ENCODE measurements at regions not wholly inside any gene's neighbourhood (a gene's known extent, or its start where the extent isn't known, plus 50 kb on each side); places are given as distances from the start of the nearest gene placed in this dataset.

GRCh38 chr11:113578715-113579250 is 103.6 kb upstream of the DRD2 start:
- TF ChIP-seq CTCF (conservative IDR thresholded peaks at IDR 0.05; ENCODE audit: low read length) = no peak
- TF ChIP-seq EZH2phosphoT487 (IDR thresholded peaks at IDR 0.05; ENCODE audit: borderline replicate concordance, low read depth, low read length) = no peak
- POLR2A ChIA-PET = no interaction called here
- Histone ChIP-seq H4K20me1 (ENCODE audit: insufficient read depth, low read length) (no peaks in the 10 kb centered on the region), H3K79me2 (ENCODE audit: insufficient read depth, low read depth, low read length) (no peaks in the 10 kb centered on the region), H3K4me1 (ENCODE audit: insufficient read depth, low read length, poor library complexity, severe bottlenecking) (no peaks in the 10 kb centered on the region), H3K36me3 (ENCODE audit: insufficient read depth, low read length) (no peaks in the 10 kb centered on the region), H2AFZ (ENCODE audit: low read length) (no peak overlapping the region), H3K4me2 (ENCODE audit: low read length) (no peak overlapping the region), H3K4me3 (ENCODE audit: low read depth, low read length, poor library complexity, severe bottlenecking) (no peak overlapping the region), H3K9me3 (ENCODE audit: low read length) (no peaks in the 10 kb centered on the region), H3K27ac (ENCODE audit: low read depth, low read length, poor library complexity, severe bottlenecking) (no peak overlapping the region), H3K9me2 (ENCODE audit: insufficient read depth, low read length) (no peaks in the 10 kb centered on the region)
- no peak for DNase-seq (ENCODE audit: low spot score)
- BruUV-seq (replicated peaks) = no TSS peak
- CTCF ChIA-PET (ENCODE audit: unreplicated experiment) = no interaction called here
- intact Hi-C loops (cut with micrococcal nuclease; ENCODE audit: unreplicated experiment) = no loop called here

GRCh38 chr11:113578033-113578380 is 102.8 kb upstream of the DRD2 start:
- Histone ChIP-seq H3K4me2 (ENCODE audit: low read length) (no peak overlapping the region), H3K27ac (ENCODE audit: low read depth, low read length, poor library complexity, severe bottlenecking) (no peak overlapping the region), H3K79me2 (ENCODE audit: insufficient read depth, low read depth, low read length) (no peaks in the 10 kb centered on the region), H3K4me1 (ENCODE audit: insufficient read depth, low read length, poor library complexity, severe bottlenecking) (no peaks in the 10 kb centered on the region), H4K20me1 (ENCODE audit: insufficient read depth, low read length) (no peaks in the 10 kb centered on the region), H2AFZ (ENCODE audit: low read length) (no peak overlapping the region), H3K4me3 (ENCODE audit: low read depth, low read length, poor library complexity, severe bottlenecking) (no peak overlapping the region), H3K9me2 (ENCODE audit: insufficient read depth, low read length) (no peaks in the 10 kb centered on the region), H3K9me3 (ENCODE audit: low read length) (no peaks in the 10 kb centered on the region), H3K36me3 (ENCODE audit: insufficient read depth, low read length) (no peaks in the 10 kb centered on the region)
- TF ChIP-seq CTCF (conservative IDR thresholded peaks at IDR 0.05; ENCODE audit: low read length) = no peak
- TF ChIP-seq EZH2phosphoT487 (IDR thresholded peaks at IDR 0.05; ENCODE audit: borderline replicate concordance, low read depth, low read length) = no peak
- intact Hi-C loops (cut with micrococcal nuclease; ENCODE audit: unreplicated experiment) = no loop called here
- POLR2A ChIA-PET = no interaction called here
- BruUV-seq (replicated peaks) = no TSS peak
- CTCF ChIA-PET (ENCODE audit: unreplicated experiment) = no interaction called here
- no peak for DNase-seq (ENCODE audit: low spot score)

GRCh38 chr11:113577356-113578032 is 102.3 kb upstream of the DRD2 start:
- Histone ChIP-seq H3K4me2 (ENCODE audit: low read length) (no peak overlapping the region), H4K20me1 (ENCODE audit: insufficient read depth, low read length) (no peaks in the 10 kb centered on the region), H3K4me3 (ENCODE audit: low read depth, low read length, poor library complexity, severe bottlenecking) (no peak overlapping the region), H2AFZ (ENCODE audit: low read length) (no peak overlapping the region), H3K27ac (ENCODE audit: low read depth, low read length, poor library complexity, severe bottlenecking) (no peak overlapping the region), H3K9me2 (ENCODE audit: insufficient read depth, low read length) (no peaks in the 10 kb centered on the region), H3K9me3 (ENCODE audit: low read length) (no peaks in the 10 kb centered on the region), H3K36me3 (ENCODE audit: insufficient read depth, low read length) (no peaks in the 10 kb centered on the region), H3K4me1 (ENCODE audit: insufficient read depth, low read length, poor library complexity, severe bottlenecking) (no peaks in the 10 kb centered on the region), H3K79me2 (ENCODE audit: insufficient read depth, low read depth, low read length) (no peaks in the 10 kb centered on the region)
- ChIA-PET CTCF (ENCODE audit: unreplicated experiment) (no interaction called here), POLR2A (interaction anchor here (1.2 kb wide), 1 partner anchor 19 kb away, joined by 3 read pairs; no protein-coding TSS in a partner anchor)
- TF ChIP-seq EZH2phosphoT487 (IDR thresholded peaks at IDR 0.05; ENCODE audit: borderline replicate concordance, low read depth, low read length) (no peak), CTCF (conservative IDR thresholded peaks at IDR 0.05; ENCODE audit: low read length) (no peak)
- intact Hi-C loops (cut with micrococcal nuclease; ENCODE audit: unreplicated experiment) = no loop called here
- no TSS peak for BruUV-seq (replicated peaks)
- DNase-seq (ENCODE audit: low spot score) = no peak

Measured in OCI-LY7 (cell line).